Peyer's patch (tissue), 4 donors: ENCODE measurements at regions not wholly inside any gene's neighbourhood (a gene's known extent, or its start where the extent isn't known, plus 50 kb on each side); places are given as distances from the start of the nearest gene placed in this dataset.

Source experiments
- CTCF ChIP-seq, 6 experiments: fragments of 450-650 bp in 4 of 6; fragments of 200-600 bp in 2 of 6; sonication (generic) in 1 of 6; IDR thresholded peaks; one replicate each; pipeline ENCODE4 v1.5.1; 2017 to 2019; ENCODE audit warnings: antibody characterized with exemption in 6 of 6, mild to moderate bottlenecking in 3 of 6, moderate library complexity in 1 of 6
- POLR2A ChIP-seq, 2 donors: fragments of 450-650 bp; IDR thresholded peaks; one replicate each; pipeline ENCODE4 v1.5.1; 2017; ENCODE audit warnings: antibody characterized with exemption in 2 of 2, mild to moderate bottlenecking in 2 of 2, moderate library complexity in 2 of 2

DNA sequence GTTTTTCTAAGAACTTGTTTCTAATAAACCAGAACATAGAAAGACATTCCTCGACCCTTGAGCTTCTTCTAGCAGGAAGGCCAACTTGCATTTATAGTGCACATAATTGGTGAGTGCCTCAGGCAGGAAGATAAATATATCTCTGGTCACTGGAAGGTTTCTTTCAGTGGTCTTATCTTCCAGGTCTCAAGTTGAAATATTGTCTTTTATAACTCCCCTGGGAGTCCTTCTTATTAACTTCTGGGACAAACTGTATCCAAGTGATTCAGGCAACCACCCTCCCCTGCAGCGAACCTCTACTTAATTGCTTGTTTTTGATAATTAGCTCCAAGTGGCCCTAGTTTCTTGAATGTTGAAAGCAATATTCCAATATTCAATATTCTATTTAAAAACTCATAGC, 346.8 kb upstream of the GOLIM4 start:
- TF ChIP-seq CTCF (IDR thresholded peaks at IDR 0.05) (no peak), POLR2A (IDR thresholded peaks at IDR 0.05) (no peak)
